Subcutaneous abdominal adipose tissue (tissue), 5 donors: ENCODE measurements at regions not wholly inside any gene's neighbourhood (a gene's known extent, or its start where the extent isn't known, plus 50 kb on each side); places are given as distances from the start of the nearest gene placed in this dataset.

Experiments used
- H3K27ac ChIP-seq: one replicate; pipeline ENCODE4 v1.7.0; 2013; ENCODE audit warnings: low read depth, mild to moderate bottlenecking, inconsistent platforms, low read length, moderate library complexity
- H3K27me3 ChIP-seq, 5 donors: one replicate each; pipeline ENCODE4 v1.7.0; 2013; ENCODE audit warnings: low read length in 5 of 5, inconsistent platforms in 1 of 5; ENCODE audit not compliant: control insufficient read depth in 5 of 5, insufficient read depth in 4 of 5
- H3K36me3 ChIP-seq, 5 donors: one replicate each; pipeline ENCODE4 v1.7.0; 2013; ENCODE audit warnings: low read length in 5 of 5; ENCODE audit not compliant: control insufficient read depth in 5 of 5, insufficient read depth in 5 of 5
- H3K4me1 ChIP-seq, 5 donors: one replicate each; pipeline ENCODE4 v1.7.0; 2013; ENCODE audit warnings: low read length in 5 of 5, mild to moderate bottlenecking in 3 of 5, moderate library complexity in 1 of 5; ENCODE audit not compliant: control insufficient read depth in 5 of 5, insufficient read depth in 5 of 5
- H3K4me3 ChIP-seq, 5 donors: one replicate each; pipeline ENCODE4 v1.7.0; 2013; ENCODE audit warnings: low read length in 5 of 5, low read depth in 1 of 5
- H3K9ac ChIP-seq, 5 donors: one replicate each; pipeline ENCODE4 v1.7.0; 2013; ENCODE audit warnings: low read length in 5 of 5, mild to moderate bottlenecking in 4 of 5, moderate library complexity in 3 of 5
- H3K9me3 ChIP-seq, 5 donors: one replicate each; pipeline ENCODE4 v1.7.0; 2013; ENCODE audit warnings: low read length in 5 of 5; ENCODE audit not compliant: control insufficient read depth in 5 of 5
- donor health status: healthy.
- donor health status: healthy.
- donor health status: healthy.
- donor health status: healthy.
- donor health status: healthy.

GRCh38 chr10:130816116-130816901, 495.2 kb downstream of the TCERG1L start:
- Histone ChIP-seq H3K27ac (no peak overlapping the region), H3K4me1 (no peaks in the 10 kb centered on the region), H3K9me3 (peaks cover 0 to 10% (median 0%) of the 10 kb centered on the region in 5 donors), H3K9ac (no peak overlapping the region), H3K4me3 (no peak overlapping the region), H3K36me3 (no peaks in the 10 kb centered on the region), H3K27me3 (peaks cover 0 to 2% (median 2%) of the 10 kb centered on the region in 5 donors)

GRCh38 chr10:130817046-130817624, 494.4 kb downstream of the TCERG1L start:
- Histone ChIP-seq H3K27me3 (peaks cover 0 to 2% (median 0%) of the 10 kb centered on the region in 5 donors), H3K4me1 (no peaks in the 10 kb centered on the region), H3K9me3 (peaks cover 0 to 10% (median 0%) of the 10 kb centered on the region in 5 donors), H3K36me3 (no peaks in the 10 kb centered on the region), H3K27ac (no peak overlapping the region), H3K4me3 (no peak overlapping the region), H3K9ac (no peak overlapping the region)

GRCh38 chr10:130817674-130818073, 493.8 kb downstream of the TCERG1L start:
- Histone ChIP-seq H3K9me3 (peaks cover 0 to 10% (median 0%) of the 10 kb centered on the region in 5 donors), H3K36me3 (no peaks in the 10 kb centered on the region), H3K9ac (no peak overlapping the region), H3K4me3 (no peak overlapping the region), H3K4me1 (no peaks in the 10 kb centered on the region), H3K27me3 (peaks cover 0 to 2% (median 0%) of the 10 kb centered on the region in 5 donors), H3K27ac (no peak overlapping the region)

GRCh38 chr10:130820880-130821482, 490.5 kb downstream of the TCERG1L start:
- no peak overlapping the region for H3K27ac ChIP-seq
- H3K36me3 ChIP-seq = no peaks in the 10 kb centered on the region
- peaks cover under 1 to 23% (median 8%) of the 10 kb centered on the region in 5 donors for H3K9me3 ChIP-seq

GRCh38 chr10:130824230-130825014, 487.1 kb downstream of the TCERG1L start:
- no peak overlapping the region for H3K9ac ChIP-seq
- peaks cover 5 to 25% (median 17%) of the 10 kb centered on the region in 5 donors for H3K9me3 ChIP-seq
- no peaks in the 10 kb centered on the region for H3K4me1 ChIP-seq
- no peaks in the 10 kb centered on the region for H3K36me3 ChIP-seq
- H3K4me3 ChIP-seq = no peak overlapping the region
- H3K27ac ChIP-seq = no peak overlapping the region
- H3K27me3 ChIP-seq = no peaks in the 10 kb centered on the region

More at GRCh38 chr10:130820880-130821482, 490.5 kb downstream of the TCERG1L start:
- Histone ChIP-seq H3K4me3 (no peak overlapping the region), H3K9ac (no peak overlapping the region), H3K27me3 (no peaks in the 10 kb centered on the region), H3K4me1 (no peaks in the 10 kb centered on the region)

GRCh38 chr10:130833596-130833995, 477.9 kb downstream of the TCERG1L start:
- no peaks in the 10 kb centered on the region for H3K4me1 ChIP-seq
- H3K9me3 ChIP-seq = peaks cover 0 to 3% (median under 1%) of the 10 kb centered on the region in 5 donors
- H3K27ac ChIP-seq = no peak overlapping the region
- peaks cover 0 to 3% (median 0%) of the 10 kb centered on the region in 5 donors for H3K27me3 ChIP-seq
- no peaks in the 10 kb centered on the region for H3K36me3 ChIP-seq
- H3K4me3 ChIP-seq = no peak overlapping the region
- H3K9ac ChIP-seq = no peak overlapping the region

- H3K27me3 ChIP-seq = peaks cover 0 to 3% (median 0%) of the 10 kb centered on the region in 5 donors
- H3K9ac ChIP-seq = no peak overlapping the region
- peaks cover 0 to 3% (median 0%) of the 10 kb centered on the region in 5 donors for H3K9me3 ChIP-seq
- no peak overlapping the region for H3K4me3 ChIP-seq
- no peak overlapping the region for H3K27ac ChIP-seq
- no peaks in the 10 kb centered on the region for H3K4me1 ChIP-seq
- H3K36me3 ChIP-seq = no peaks in the 10 kb centered on the region
Measured at GRCh38 chr10:130834170-130834569, 477.4 kb downstream of the TCERG1L start.

- Histone ChIP-seq H3K9me3 (peaks cover 0 to 3% (median 0%) of the 10 kb centered on the region in 5 donors), H3K27ac (no peak overlapping the region), H3K36me3 (no peaks in the 10 kb centered on the region), H3K4me1 (no peaks in the 10 kb centered on the region), H3K27me3 (peaks cover 0 to 3% (median 0%) of the 10 kb centered on the region in 5 donors), H3K9ac (no peak overlapping the region), H3K4me3 (no peak overlapping the region)
Measured at GRCh38 chr10:130834573-130834972, 476.9 kb downstream of the TCERG1L start.

- no peaks in the 10 kb centered on the region for H3K4me1 ChIP-seq
- peaks cover 0 to 3% (median 0%) of the 10 kb centered on the region in 5 donors for H3K9me3 ChIP-seq
- no peak overlapping the region for H3K4me3 ChIP-seq
- H3K36me3 ChIP-seq = no peaks in the 10 kb centered on the region
- H3K27me3 ChIP-seq = peaks cover 0 to 4% (median 0%) of the 10 kb centered on the region in 5 donors
- no peak overlapping the region for H3K9ac ChIP-seq
- no peak overlapping the region for H3K27ac ChIP-seq
Measured at GRCh38 chr10:130835068-130835467, 476.5 kb downstream of the TCERG1L start.
